ENCODE measurements at regions not wholly inside any gene's neighbourhood (a gene's known extent, or its start where the extent isn't known, plus 50 kb on each side); places are given as distances from the start of the nearest gene placed in this dataset.
"Not testable (repeated sequence)": the region's sequence is repeated elsewhere in the genome, so short reads cannot be mapped to it uniquely, and the experiment has no call there.

- no peak for DNase-seq (ENCODE audit: low read depth, low spot score)
- H3K27ac ChIP-seq: no peak overlapping the region
Measured at GRCh38 chr16:52123061-52123839, 423.7 kb downstream of the TOX3 start.

GRCh38 chr16:52117171-52117570 lies 429.8 kb downstream of the TOX3 start:
- H3K27ac ChIP-seq: no peak overlapping the region
- no peak for DNase-seq (ENCODE audit: low read depth, low spot score)

- DNase-seq (ENCODE audit: low read depth, low spot score): peak; percentile 12
- no peak overlapping the region for H3K27ac ChIP-seq
Measured at GRCh38 chr16:52114379-52114778, 432.6 kb downstream of the TOX3 start.

GRCh38 chr16:52113533-52114183 lies 433.3 kb downstream of the TOX3 start:
- DNase-seq (ENCODE audit: low read depth, low spot score): no peak
- H3K27ac ChIP-seq: no peak overlapping the region

GRCh38 chr16:52104993-52105392 lies 441.9 kb downstream of the TOX3 start:
- DNase-seq (ENCODE audit: low read depth, low spot score): not testable (repeated sequence)

GRCh38 chr16:52103791-52104190 lies 443.2 kb downstream of the TOX3 start:
- no peak for DNase-seq (ENCODE audit: low read depth, low spot score)
- H3K27ac ChIP-seq: no peak overlapping the region

More at GRCh38 chr16:52104993-52105392, 441.9 kb downstream of the TOX3 start:
- not testable (repeated sequence) for H3K27ac ChIP-seq

GRCh38 chr16:52101246-52101645 lies 445.7 kb downstream of the TOX3 start:
- no peak for DNase-seq (ENCODE audit: low read depth, low spot score)
- H3K27ac ChIP-seq: no peak overlapping the region

GRCh38 chr16:52099382-52099781 lies 447.6 kb downstream of the TOX3 start:
- H3K27ac ChIP-seq: no peak overlapping the region
- no peak for DNase-seq (ENCODE audit: low read depth, low spot score)

- no peak for DNase-seq (ENCODE audit: low read depth, low spot score)
Measured at GRCh38 chr16:52095471-52095870, 451.5 kb downstream of the TOX3 start.

GRCh38 chr16:52092126-52092525 lies 454.8 kb downstream of the TOX3 start:
- no peak for DNase-seq (ENCODE audit: low read depth, low spot score)
- no peak overlapping the region for H3K27ac ChIP-seq

More at GRCh38 chr16:52095471-52095870, 451.5 kb downstream of the TOX3 start:
- no peak overlapping the region for H3K27ac ChIP-seq

GRCh38 chr16:52090080-52090479 lies 456.9 kb downstream of the TOX3 start:
- no peak overlapping the region for H3K27ac ChIP-seq
- peak; percentile 50 for DNase-seq (ENCODE audit: low read depth, low spot score)

- DNase-seq (ENCODE audit: low read depth, low spot score): no peak
- H3K27ac ChIP-seq: no peak overlapping the region
Measured at GRCh38 chr16:52089476-52089875, 457.5 kb downstream of the TOX3 start.

- DNase-seq (ENCODE audit: low read depth, low spot score): no peak
- H3K27ac ChIP-seq: no peak overlapping the region
Measured at GRCh38 chr16:52086901-52087300, 460.0 kb downstream of the TOX3 start.

- DNase-seq (ENCODE audit: low read depth, low spot score): no peak
- H3K27ac ChIP-seq: no peak overlapping the region
Measured at GRCh38 chr16:52078716-52079655, 468.0 kb downstream of the TOX3 start.

GRCh38 chr16:52077607-52078006 lies 469.3 kb downstream of the TOX3 start:
- DNase-seq (ENCODE audit: low read depth, low spot score): no peak
- H3K27ac ChIP-seq: no peak overlapping the region

GRCh38 chr16:52076801-52077201 lies 470.1 kb downstream of the TOX3 start:
- DNase-seq (ENCODE audit: low read depth, low spot score): no peak
- no peak overlapping the region for H3K27ac ChIP-seq

GRCh38 chr16:52076332-52076731 lies 470.6 kb downstream of the TOX3 start:
- no peak for DNase-seq (ENCODE audit: low read depth, low spot score)
- H3K27ac ChIP-seq: no peak overlapping the region

- DNase-seq (ENCODE audit: low read depth, low spot score): no peak
- no peak overlapping the region for H3K27ac ChIP-seq
Measured at GRCh38 chr16:52074133-52074532, 472.8 kb downstream of the TOX3 start.

- no peak for DNase-seq (ENCODE audit: low read depth, low spot score)
- H3K27ac ChIP-seq: no peak overlapping the region
Measured at GRCh38 chr16:52073024-52073423, 473.9 kb downstream of the TOX3 start.

GRCh38 chr16:52071101-52071500 lies 475.8 kb downstream of the TOX3 start:
- H3K27ac ChIP-seq: no peak overlapping the region
- no peak for DNase-seq (ENCODE audit: low read depth, low spot score)

Measured in epithelial cell of prostate (primary cell).